B cell (primary cell): ENCODE measurements at regions not wholly inside any gene's neighbourhood (a gene's known extent, or its start where the extent isn't known, plus 50 kb on each side); places are given as distances from the start of the nearest gene placed in this dataset.

Experiments
- ATAC-seq: fragments of 200-7000 bp; cut with Tn5 transposase; one replicate; pipeline ENCODE4 v1.10.0; 2021; ENCODE audit warnings: low read depth, mild to moderate bottlenecking, moderate number of reproducible peaks, moderate library complexity
- CTCF ChIA-PET: fragments of 350-600 bp; sonication (Branson Sonifier 250); formaldehyde crosslinking; loops from one replicate; lab custom pipeline; 2021; ENCODE audit warnings: antibody characterized with exemption, inconsistent platforms; lab: Charles Lee
- POLR2A ChIA-PET: fragments of 350-600 bp; sonication (Branson Sonifier 250); formaldehyde crosslinking; loops from one replicate; lab custom pipeline; 2021; ENCODE audit warnings: antibody characterized with exemption; lab: Charles Lee
- DNase-seq: peaks from one replicate; pipeline ENCODE4 v3.0.0; 2013
- H2AFZ ChIP-seq: 2 replicates; pipeline ENCODE4 v1.6.1; 2012; ENCODE audit warnings: mild to moderate bottlenecking, low read depth, low read length; ENCODE audit not compliant: insufficient read depth, poor library complexity, severe bottlenecking
- H3K27ac ChIP-seq, 2 donors: 1 replicate in 1 of 2; 2 replicates in 1 of 2; pipeline ENCODE4 v1.5.1; 2012 to 2013; ENCODE audit warnings: low read length in 2 of 2, mild to moderate bottlenecking in 2 of 2, moderate library complexity in 1 of 2
- H3K27me3 ChIP-seq, 4 experiments: fragments of 200-600 bp in 1 of 4; sonication (generic) in 1 of 4; replicated peaks in 1 of 4; 1 replicate in 2 of 4; 2 replicates in 2 of 4; pipeline versions ENCODE4 v1.6.1 to v1.7.0; 2013 to 2016; ENCODE audit warnings: low read length in 3 of 4, mild to moderate bottlenecking in 2 of 4, mixed read lengths in 1 of 4, moderate library complexity in 1 of 4; ENCODE audit not compliant: insufficient read depth in 4 of 4, control insufficient read depth in 3 of 4; ENCODE audit errors: control extremely low read depth in 1 of 4
- H3K36me3 ChIP-seq, 2 experiments: replicated peaks in 1 of 2; 1 replicate in 1 of 2; 2 replicates in 1 of 2; pipeline versions ENCODE4 v1.6.1 to v1.7.1; 2013; ENCODE audit warnings: low read length in 1 of 2; ENCODE audit not compliant: insufficient read depth in 2 of 2, control insufficient read depth in 1 of 2; ENCODE audit errors: control extremely low read depth in 1 of 2, extremely low read depth in 1 of 2
- H3K4me1 ChIP-seq, 2 donors: fragments of 200-600 bp in 1 of 2; sonication (generic) in 1 of 2; 1 replicate in 1 of 2; 2 replicates in 1 of 2; pipeline versions ENCODE4 v1.5.1 to v1.6.1; 2013 to 2017; ENCODE audit warnings: low read length in 2 of 2; ENCODE audit not compliant: control insufficient read depth in 2 of 2, insufficient read depth in 2 of 2
- H3K4me2 ChIP-seq: replicated peaks from 2 replicates; pipeline ENCODE3; 2012; ENCODE audit warnings: mild to moderate bottlenecking, low read depth, low read length; ENCODE audit not compliant: poor library complexity, severe bottlenecking
- H3K4me3 ChIP-seq, 5 experiments: fragments of 200-600 bp in 1 of 5; sonication (generic) in 1 of 5; 1 replicate in 3 of 5; 2 replicates in 2 of 5; pipeline versions ENCODE4 v1.5.1 to v1.7.0; 2011 to 2016; ENCODE audit warnings: low read length in 4 of 5, mild to moderate bottlenecking in 4 of 5, low read depth in 2 of 5, control low read depth in 1 of 5, moderate library complexity in 1 of 5; ENCODE audit not compliant: insufficient read depth in 1 of 5; ENCODE audit errors: control extremely low read depth in 1 of 5, extremely low read depth in 1 of 5
- H3K79me2 ChIP-seq: fragments of 200-600 bp; sonication (generic); one replicate; pipeline ENCODE4 v1.6.0; 2016; ENCODE audit warnings: low read length; ENCODE audit not compliant: control insufficient read depth, insufficient read depth
- H3K9ac ChIP-seq: fragments of 200-600 bp; sonication (generic); 2 replicates; pipeline ENCODE4 v1.6.1; 2017; ENCODE audit warnings: mild to moderate bottlenecking, low read length, moderate library complexity
- H3K9me3 ChIP-seq, 3 donors: one replicate each; pipeline versions ENCODE4 v1.6.1 to v1.7.1; 2013; ENCODE audit warnings: low read length in 2 of 3; ENCODE audit not compliant: control insufficient read depth in 2 of 3, insufficient read depth in 1 of 3; ENCODE audit errors: control extremely low read depth in 1 of 3
- H4K20me1 ChIP-seq: 2 replicates; pipeline ENCODE4 v1.6.0; 2012; ENCODE audit warnings: mild to moderate bottlenecking, low read length; ENCODE audit not compliant: insufficient read depth, control insufficient read depth, poor library complexity, severe bottlenecking
- H3K27ac Mint-ChIP-seq: one replicate; pipeline ENCODE4 v1.8.0; 2021; ENCODE audit warnings: mixed read lengths
- H3K27me3 Mint-ChIP-seq: one replicate; pipeline ENCODE4 v1.8.0; 2021; ENCODE audit warnings: mixed read lengths
- H3K4me1 Mint-ChIP-seq: one replicate; pipeline ENCODE4 v1.8.0; 2021; ENCODE audit warnings: mixed read lengths
- H3K4me3 Mint-ChIP-seq: one replicate; pipeline ENCODE4 v1.8.0; 2021; ENCODE audit warnings: mixed read lengths
- H3K9me3 Mint-ChIP-seq: one replicate; pipeline ENCODE4 v1.8.0; 2022; ENCODE audit warnings: mixed read lengths; ENCODE audit not compliant: insufficient read depth
- EZH2 ChIP-seq: IDR thresholded peaks from 2 replicates; pipeline ENCODE4 v1.6.1; 2012; ENCODE audit warnings: borderline replicate concordance, low read depth, mild to moderate bottlenecking, moderate library complexity, low read length; ENCODE audit not compliant: insufficient read depth, poor library complexity, severe bottlenecking
- WGBS: methylation state at CpG from one replicate; pipeline ENCODE4 v1.1.5; 2013; ENCODE audit warnings: missing lambda C conversion rate; ENCODE audit not compliant: insufficient coverage; 5-methylcytosine and 5-hydroxymethylcytosine counted together
- intact Hi-C: fragments of 100-400 bp; cut with micrococcal nuclease; formaldehyde crosslinking; loops from one replicate; pipeline ENCODE4 v1.10.0; 2022
- TF ChIP-seq, protein P1 (sequence below): fragments of 200-600 bp; IDR thresholded peaks from one replicate; pipeline ENCODE4 v1.8.0; 2022; ENCODE audit warnings: antibody characterized with exemption, mild to moderate bottlenecking

DNA sequence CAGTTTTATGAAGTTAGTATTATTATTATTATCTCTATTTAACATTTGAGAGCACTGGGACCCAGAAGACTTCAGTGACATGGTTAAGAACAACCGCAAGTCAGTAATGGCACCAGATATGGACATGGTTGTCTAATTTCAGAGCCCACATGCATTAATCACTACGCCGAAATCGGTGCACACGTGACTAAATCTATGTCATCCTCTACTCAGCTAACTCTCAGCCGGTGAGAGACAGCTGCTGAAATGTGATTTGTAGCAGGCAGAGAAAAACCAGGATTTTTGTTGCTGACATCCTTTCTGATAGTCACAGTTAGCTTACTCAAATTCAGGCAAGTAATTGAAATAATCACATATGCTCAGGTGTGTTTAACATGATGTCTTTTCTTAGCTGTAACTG lies 127.7 kb downstream of the SPAG6 start:
- H3K36me3 ChIP-seq, result no peaks in the 10 kb centered on the region
- DNase-seq (no peak), ATAC-seq (no peak)
- POLR2A ChIA-PET, result no interaction called here
- H3K4me3 ChIP-seq, result no peak overlapping the region
- H3K4me1 ChIP-seq, result peaks cover 20 to 25% of the 10 kb centered on the region in 2 donors
- CTCF ChIA-PET, result interaction anchor here (1.0 to 1.7 kb wide), 2 partner anchors 13 to 15 kb away, joined by 4 to 6 read pairs; no protein-coding TSS in a partner anchor
- H3K79me2 ChIP-seq, result no peaks in the 10 kb centered on the region
- Mint-ChIP-seq H3K27me3 (peaks cover 48% of the 10 kb centered on the region), H3K4me3 (no peak overlapping the region), H3K9me3 (no peaks in the 10 kb centered on the region), H3K4me1 (peaks cover 15% of the 10 kb centered on the region), H3K27ac (no peak overlapping the region)
- H3K4me2 ChIP-seq, result no peak overlapping the region
- H3K9ac ChIP-seq, result no peak overlapping the region
- no peaks in the 10 kb centered on the region for H4K20me1 ChIP-seq
- no peak for TF ChIP-seq EZH2
- TF ChIP-seq, protein P1, sequence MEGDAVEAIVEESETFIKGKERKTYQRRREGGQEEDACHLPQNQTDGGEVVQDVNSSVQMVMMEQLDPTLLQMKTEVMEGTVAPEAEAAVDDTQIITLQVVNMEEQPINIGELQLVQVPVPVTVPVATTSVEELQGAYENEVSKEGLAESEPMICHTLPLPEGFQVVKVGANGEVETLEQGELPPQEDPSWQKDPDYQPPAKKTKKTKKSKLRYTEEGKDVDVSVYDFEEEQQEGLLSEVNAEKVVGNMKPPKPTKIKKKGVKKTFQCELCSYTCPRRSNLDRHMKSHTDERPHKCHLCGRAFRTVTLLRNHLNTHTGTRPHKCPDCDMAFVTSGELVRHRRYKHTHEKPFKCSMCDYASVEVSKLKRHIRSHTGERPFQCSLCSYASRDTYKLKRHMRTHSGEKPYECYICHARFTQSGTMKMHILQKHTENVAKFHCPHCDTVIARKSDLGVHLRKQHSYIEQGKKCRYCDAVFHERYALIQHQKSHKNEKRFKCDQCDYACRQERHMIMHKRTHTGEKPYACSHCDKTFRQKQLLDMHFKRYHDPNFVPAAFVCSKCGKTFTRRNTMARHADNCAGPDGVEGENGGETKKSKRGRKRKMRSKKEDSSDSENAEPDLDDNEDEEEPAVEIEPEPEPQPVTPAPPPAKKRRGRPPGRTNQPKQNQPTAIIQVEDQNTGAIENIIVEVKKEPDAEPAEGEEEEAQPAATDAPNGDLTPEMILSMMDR, result no peak
- H3K9me3 ChIP-seq, result peaks cover 0 to 16% (median 0%) of the 10 kb centered on the region in 3 donors
- intact Hi-C loops, result no loop called here
- peaks cover 1 to 55% (median 46%) of the 10 kb centered on the region in 4 experiments for H3K27me3 ChIP-seq
- no peak overlapping the region for H3K27ac ChIP-seq
- 100% methylated on average over 1 of the region's 6 CpGs for WGBS
- H2AFZ ChIP-seq, result no peak overlapping the region

DNA sequence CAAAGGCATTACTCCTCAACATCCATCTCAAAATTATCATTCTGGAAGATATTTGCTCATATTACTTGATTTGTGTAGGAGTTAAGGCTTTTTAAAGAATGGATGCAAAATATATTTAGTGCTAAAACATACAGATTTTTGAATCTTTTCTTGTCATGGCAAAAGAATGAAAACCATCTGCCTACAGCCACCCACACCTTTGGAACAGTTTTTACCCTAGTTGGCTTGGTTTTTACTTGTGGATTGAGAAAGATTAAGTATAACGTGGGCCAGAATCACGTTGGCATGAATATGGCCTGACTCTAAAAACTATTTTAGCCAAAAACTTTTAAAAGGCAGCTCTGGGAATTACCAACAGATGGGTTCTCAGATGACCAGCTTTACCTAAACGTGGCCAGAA lies 128.2 kb downstream of the SPAG6 start:
- Histone ChIP-seq H2AFZ (no peak overlapping the region), H3K9ac (no peak overlapping the region), H3K27ac (no peak overlapping the region), H3K4me2 (no peak overlapping the region), H3K79me2 (no peaks in the 10 kb centered on the region), H3K9me3 (peaks cover 0 to 16% (median 0%) of the 10 kb centered on the region in 3 donors), H3K4me1 (peaks cover 20 to 25% of the 10 kb centered on the region in 2 donors), H4K20me1 (no peaks in the 10 kb centered on the region), H3K27me3 (peaks cover 1 to 55% (median 46%) of the 10 kb centered on the region in 4 experiments), H3K36me3 (no peaks in the 10 kb centered on the region), H3K4me3 (no peak overlapping the region)
- DNase-seq (no peak), ATAC-seq (no peak)
- H3K27ac Mint-ChIP-seq, result no peak overlapping the region
- CTCF ChIA-PET, result interaction anchor here (1.0 to 1.7 kb wide), 2 partner anchors 13 to 14 kb away, joined by 4 to 6 read pairs; no protein-coding TSS in a partner anchor
- POLR2A ChIA-PET, result no interaction called here
- WGBS, result 70% methylated on average over 2 of the region's 3 CpGs
- peaks cover 15% of the 10 kb centered on the region for H3K4me1 Mint-ChIP-seq
- intact Hi-C loops, result no loop called here
- H3K4me3 Mint-ChIP-seq, result no peak overlapping the region
- H3K9me3 Mint-ChIP-seq, result no peaks in the 10 kb centered on the region
- peaks cover 50% of the 10 kb centered on the region for H3K27me3 Mint-ChIP-seq
- no peak for TF ChIP-seq EZH2
- TF ChIP-seq, protein P1, result no peak
